ENCODE measurements at regions not wholly inside any gene's neighbourhood (a gene's known extent, or its start where the extent isn't known, plus 50 kb on each side); places are given as distances from the start of the nearest gene placed in this dataset.
A peak's percentile ranks its signal among the peaks of the same experiment; 100 is the strongest.
"Not testable (repeated sequence)": the region's sequence is repeated elsewhere in the genome, so short reads cannot be mapped to it uniquely, and the experiment has no call there.

GRCh38 chr13:33659466-33659865 is 158.5 kb upstream of the RFC3 start:
- no peak for DNase-seq

- no peak for DNase-seq
Observed at GRCh38 chr13:33659894-33660293, 158.1 kb upstream of the RFC3 start.

- no peak for DNase-seq
Observed at GRCh38 chr13:33662392-33662791, 155.6 kb upstream of the RFC3 start.

GRCh38 chr13:33665626-33666175 is 152.2 kb upstream of the RFC3 start:
- DNase-seq = no peak

- DNase-seq = no peak
Observed at GRCh38 chr13:33671560-33671959, 146.4 kb upstream of the RFC3 start.

- not testable (repeated sequence) for DNase-seq
Observed at GRCh38 chr13:33672022-33672421, 145.9 kb upstream of the RFC3 start.

GRCh38 chr13:33676045-33676989 is 141.6 kb upstream of the RFC3 start:
- peak in 13 of 56 donors; percentile 1 to 25 (median 9) for DNase-seq

GRCh38 chr13:33677215-33677614 is 140.7 kb upstream of the RFC3 start:
- no peak for DNase-seq

- DNase-seq = no peak
Observed at GRCh38 chr13:33678084-33678483, 139.9 kb upstream of the RFC3 start.

GRCh38 chr13:33678906-33679657 is 138.9 kb upstream of the RFC3 start:
- DNase-seq = peak in 21 of 56 donors; percentile 4 to 59 (median 18)

- no peak for DNase-seq
Observed at GRCh38 chr13:33679658-33680012, 138.3 kb upstream of the RFC3 start.

GRCh38 chr13:33682020-33682564 is 135.9 kb upstream of the RFC3 start:
- DNase-seq = no peak

- DNase-seq = not testable (repeated sequence)
Observed at GRCh38 chr13:33682646-33683045, 135.3 kb upstream of the RFC3 start.

GRCh38 chr13:33683376-33683775 is 134.6 kb upstream of the RFC3 start:
- DNase-seq = no peak

- DNase-seq = no peak
Observed at GRCh38 chr13:33684874-33685273, 133.1 kb upstream of the RFC3 start.

GRCh38 chr13:33686772-33687480 is 131.0 kb upstream of the RFC3 start:
- DNase-seq = no peak

- no peak for DNase-seq
Observed at GRCh38 chr13:33690354-33690753, 127.6 kb upstream of the RFC3 start.

- DNase-seq = no peak
Observed at GRCh38 chr13:33691980-33692379, 126.0 kb upstream of the RFC3 start.

GRCh38 chr13:33692531-33692930 is 125.4 kb upstream of the RFC3 start:
- DNase-seq = no peak

GRCh38 chr13:33694546-33694945 is 123.4 kb upstream of the RFC3 start:
- no peak for DNase-seq

- no peak for DNase-seq
Observed at GRCh38 chr13:33696530-33696929, 121.4 kb upstream of the RFC3 start.
